Mesendoderm (in vitro differentiated cells): ENCODE measurements at regions not wholly inside any gene's neighbourhood (a gene's known extent, or its start where the extent isn't known, plus 50 kb on each side); places are given as distances from the start of the nearest gene placed in this dataset.

Experiments
- DNase-seq: peaks from one replicate; pipeline ENCODE4 v3.0.0; 2013
- H2AK5ac ChIP-seq: 2 replicates; pipeline ENCODE4 v1.6.1; 2013; ENCODE audit warnings: low read length, inconsistent platforms
- H2BK120ac ChIP-seq: 2 replicates; pipeline ENCODE4 v1.6.1; 2013; ENCODE audit warnings: low read depth, mild to moderate bottlenecking, low read length, moderate library complexity, mixed read lengths
- H2BK15ac ChIP-seq: replicated peaks from 2 replicates; pipeline ENCODE4 v1.6.1; 2013; ENCODE audit warnings: low read depth, mild to moderate bottlenecking, moderate library complexity
- H2BK5ac ChIP-seq: 2 replicates; pipeline ENCODE4 v1.6.1; 2013; ENCODE audit warnings: low read length, inconsistent platforms
- H3K18ac ChIP-seq: 2 replicates; pipeline ENCODE4 v1.6.1; 2013; ENCODE audit warnings: mild to moderate bottlenecking, low read length, mixed read lengths
- H3K23ac ChIP-seq: one replicate; pipeline ENCODE4 v1.6.1; 2013; ENCODE audit warnings: low read length
- H3K27ac ChIP-seq: 2 replicates; pipeline ENCODE4 v1.5.1; 2013; ENCODE audit warnings: low read depth, mild to moderate bottlenecking, inconsistent platforms, low read length, moderate library complexity
- H3K27me3 ChIP-seq: 2 replicates; pipeline ENCODE4 v1.6.1; 2013; ENCODE audit warnings: low read length, control low read depth, mild to moderate bottlenecking, inconsistent platforms; ENCODE audit not compliant: insufficient read depth, poor library complexity
- H3K36me3 ChIP-seq: 2 replicates; pipeline ENCODE4 v1.6.1; 2013; ENCODE audit warnings: low read length, inconsistent platforms; ENCODE audit not compliant: control insufficient read depth, insufficient read depth
- H3K4ac ChIP-seq: one replicate; pipeline ENCODE4 v1.6.1; 2013; ENCODE audit warnings: low read depth, mild to moderate bottlenecking, low read length, moderate library complexity
- H3K4me1 ChIP-seq: 2 replicates; pipeline ENCODE4 v1.6.1; 2013; ENCODE audit warnings: low read depth, low read length, inconsistent platforms; ENCODE audit not compliant: control insufficient read depth
- H3K4me2 ChIP-seq: 2 replicates; pipeline ENCODE4 v1.6.1; 2013; ENCODE audit warnings: low read length
- H3K4me3 ChIP-seq: 2 replicates; pipeline ENCODE4 v1.5.1; 2013; ENCODE audit warnings: mild to moderate bottlenecking, low read length
- H3K56ac ChIP-seq: one replicate; pipeline ENCODE4 v1.6.1; 2013; ENCODE audit warnings: low read length
- H3K79me1 ChIP-seq: 2 replicates; pipeline ENCODE4 v1.6.1; 2013; ENCODE audit warnings: low read length, inconsistent platforms
- H3K79me2 ChIP-seq: 2 replicates; pipeline ENCODE4 v1.6.1; 2013; ENCODE audit warnings: mild to moderate bottlenecking, low read length; ENCODE audit not compliant: control insufficient read depth, insufficient read depth
- H3K9ac ChIP-seq: 2 replicates; pipeline ENCODE4 v1.6.1; 2013; ENCODE audit warnings: low read length, inconsistent platforms
- H4K5ac ChIP-seq: one replicate; pipeline ENCODE4 v1.6.1; 2013; ENCODE audit warnings: low read length
- H4K8ac ChIP-seq: one replicate; pipeline ENCODE4 v1.6.1; 2013; ENCODE audit warnings: low read depth, mild to moderate bottlenecking, control low read depth, low read length, moderate library complexity
- WGBS: extraction: QIAGEN DNeasy Blood & Tissue Kit; methylation state at CpG from one replicate; pipeline ENCODE4 v1.1.7; 2013; ENCODE audit warnings: low lambda C conversion rate, missing lambda C conversion rate; ENCODE audit not compliant: insufficient coverage; ENCODE audit errors: extremely low coverage; 5-methylcytosine and 5-hydroxymethylcytosine counted together

- no peak overlapping the region for H4K8ac ChIP-seq
- no peak overlapping the region for H2BK15ac ChIP-seq
- no peak overlapping the region for H2BK5ac ChIP-seq
- no peak overlapping the region for H4K5ac ChIP-seq
- H3K36me3 ChIP-seq: no peaks in the 10 kb centered on the region
- no peak overlapping the region for H3K56ac ChIP-seq
- no peaks in the 10 kb centered on the region for H3K79me2 ChIP-seq
- no CpG with 5 or more reads among the region's 1 CpG for WGBS
- no peaks in the 10 kb centered on the region for H3K79me1 ChIP-seq
- no peak overlapping the region for H3K4ac ChIP-seq
- no peak overlapping the region for H3K18ac ChIP-seq
- H3K23ac ChIP-seq: no peak overlapping the region
- H3K27me3 ChIP-seq: no peaks in the 10 kb centered on the region
- no peak overlapping the region for H3K9ac ChIP-seq
- H3K4me2 ChIP-seq: no peak overlapping the region
- DNase-seq: no peak
- H3K4me3 ChIP-seq: no peak overlapping the region
- no peak overlapping the region for H2BK120ac ChIP-seq
- H3K4me1 ChIP-seq: no peaks in the 10 kb centered on the region
- H3K27ac ChIP-seq: no peak overlapping the region
- H2AK5ac ChIP-seq: no peak overlapping the region
Observed at GRCh38 chr2:226580403-226580802, 219.2 kb downstream of the IRS1 start.

DNA sequence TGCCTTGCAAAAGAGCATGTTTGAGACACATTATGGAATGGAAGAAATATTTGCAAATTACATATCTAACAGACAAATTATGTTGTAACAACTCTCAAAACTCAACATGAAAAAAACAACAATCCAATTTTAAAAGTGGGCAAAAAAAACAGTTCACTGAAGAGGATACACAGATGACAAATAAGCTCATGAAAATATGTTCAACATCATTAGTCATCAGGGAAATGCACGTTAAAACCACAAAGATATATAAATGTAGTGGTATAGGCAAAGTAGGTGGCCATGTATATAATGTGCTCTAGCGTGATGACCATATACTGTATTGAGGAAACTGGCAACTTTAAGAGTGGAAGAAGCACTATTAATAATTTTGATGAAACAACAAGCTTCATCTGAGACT lies 220.1 kb downstream of the IRS1 start:
- no CpG with 5 or more reads among the region's 2 CpGs for WGBS
- no peak overlapping the region for H3K9ac ChIP-seq
- H2BK5ac ChIP-seq: no peak overlapping the region
- H3K4me2 ChIP-seq: no peak overlapping the region
- no peak overlapping the region for H3K18ac ChIP-seq
- H2BK15ac ChIP-seq: no peak overlapping the region
- H3K79me1 ChIP-seq: no peaks in the 10 kb centered on the region
- no peak overlapping the region for H3K23ac ChIP-seq
- no peaks in the 10 kb centered on the region for H3K79me2 ChIP-seq
- no peak overlapping the region for H3K27ac ChIP-seq
- H3K4me3 ChIP-seq: no peak overlapping the region
- no peak overlapping the region for H3K56ac ChIP-seq
- no peak overlapping the region for H2AK5ac ChIP-seq
- H4K8ac ChIP-seq: no peak overlapping the region
- no peaks in the 10 kb centered on the region for H3K36me3 ChIP-seq
- no peaks in the 10 kb centered on the region for H3K27me3 ChIP-seq
- no peak overlapping the region for H4K5ac ChIP-seq
- H3K4me1 ChIP-seq: no peaks in the 10 kb centered on the region
- H3K4ac ChIP-seq: no peak overlapping the region
- H2BK120ac ChIP-seq: no peak overlapping the region
- no peak for DNase-seq

DNA sequence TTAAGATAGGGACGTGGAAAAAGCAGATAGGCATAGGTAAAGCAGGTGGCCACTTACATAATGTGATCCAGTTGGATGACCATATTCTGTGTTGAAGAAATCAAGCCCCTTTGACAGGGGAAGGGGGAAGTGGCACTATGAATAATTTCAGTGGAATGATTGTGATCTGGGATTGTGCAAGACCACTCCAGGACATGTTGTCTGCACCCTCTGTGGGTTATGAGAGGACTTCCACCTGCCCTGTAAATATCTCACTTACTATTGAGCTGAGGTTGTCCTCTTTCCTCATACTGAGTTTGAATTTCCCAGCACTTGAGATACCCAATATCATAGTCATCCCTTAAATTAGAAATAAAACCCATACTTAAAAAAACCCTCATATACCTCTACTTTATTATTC lies 220.7 kb downstream of the IRS1 start:
- Histone ChIP-seq H3K36me3 (no peaks in the 10 kb centered on the region), H3K79me2 (no peaks in the 10 kb centered on the region), H3K79me1 (no peaks in the 10 kb centered on the region), H2BK5ac (no peak overlapping the region), H2BK15ac (no peak overlapping the region), H3K18ac (no peak overlapping the region), H4K8ac (no peak overlapping the region), H2BK120ac (no peak overlapping the region), H3K27me3 (no peaks in the 10 kb centered on the region), H3K23ac (no peak overlapping the region), H3K4me2 (no peak overlapping the region), H3K9ac (no peak overlapping the region), H3K56ac (no peak overlapping the region), H2AK5ac (no peak overlapping the region), H3K4me3 (no peak overlapping the region), H3K4ac (no peak overlapping the region), H3K4me1 (no peaks in the 10 kb centered on the region), H3K27ac (no peak overlapping the region), H4K5ac (no peak overlapping the region)
- DNase-seq: no peak
- no CpG with 5 or more reads among the region's 1 CpG for WGBS

GRCh38 chr2:226578373-226578772 lies 221.2 kb downstream of the IRS1 start:
- Histone ChIP-seq H3K36me3 (no peaks in the 10 kb centered on the region), H3K4me3 (no peak overlapping the region), H2BK120ac (no peak overlapping the region), H2BK15ac (no peak overlapping the region), H3K4ac (no peak overlapping the region), H4K8ac (no peak overlapping the region), H3K23ac (no peak overlapping the region), H2BK5ac (no peak overlapping the region), H3K27me3 (no peaks in the 10 kb centered on the region), H3K79me2 (no peaks in the 10 kb centered on the region), H3K27ac (no peak overlapping the region), H3K18ac (no peak overlapping the region), H3K56ac (no peak overlapping the region), H3K4me2 (no peak overlapping the region), H2AK5ac (no peak overlapping the region), H3K4me1 (no peaks in the 10 kb centered on the region), H4K5ac (no peak overlapping the region), H3K79me1 (no peaks in the 10 kb centered on the region), H3K9ac (no peak overlapping the region)
- DNase-seq: no peak
- WGBS: no CpG with 5 or more reads among the region's 3 CpGs

DNA sequence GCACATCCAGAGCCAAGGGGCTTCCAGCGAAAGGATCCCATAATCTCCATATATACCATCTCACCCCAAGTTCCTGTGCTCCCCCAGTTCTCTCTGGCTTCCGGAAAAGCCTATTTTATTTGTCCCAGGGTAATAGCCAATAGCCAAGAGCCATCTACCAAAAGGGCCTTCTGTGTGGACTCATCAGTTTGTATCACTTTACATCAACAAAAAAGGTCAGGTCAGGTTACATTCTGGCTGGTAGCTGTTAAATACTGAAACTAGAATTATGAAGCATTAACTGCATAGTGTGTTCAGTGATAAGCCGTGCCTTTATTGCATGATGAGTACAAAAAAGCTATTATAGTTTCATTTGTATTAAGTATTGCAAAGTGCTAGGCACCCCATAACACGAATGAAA lies 223.7 kb downstream of the IRS1 start:
- H3K36me3 ChIP-seq: no peaks in the 10 kb centered on the region
- no peak overlapping the region for H3K56ac ChIP-seq
- no peak overlapping the region for H4K8ac ChIP-seq
- H2AK5ac ChIP-seq: no peak overlapping the region
- H3K4me3 ChIP-seq: no peak overlapping the region
- no peak overlapping the region for H4K5ac ChIP-seq
- H3K23ac ChIP-seq: no peak overlapping the region
- no peak overlapping the region for H2BK5ac ChIP-seq
- no peak for DNase-seq
- no peak overlapping the region for H2BK15ac ChIP-seq
- no peak overlapping the region for H3K18ac ChIP-seq
- no peak overlapping the region for H2BK120ac ChIP-seq
- no peaks in the 10 kb centered on the region for H3K79me2 ChIP-seq
- H3K4me1 ChIP-seq: no peaks in the 10 kb centered on the region
- H3K27ac ChIP-seq: no peak overlapping the region
- no peak overlapping the region for H3K4me2 ChIP-seq
- no peaks in the 10 kb centered on the region for H3K27me3 ChIP-seq
- no CpG with 5 or more reads among the region's 4 CpGs for WGBS
- H3K4ac ChIP-seq: no peak overlapping the region
- no peak overlapping the region for H3K9ac ChIP-seq
- no peaks in the 10 kb centered on the region for H3K79me1 ChIP-seq

DNA sequence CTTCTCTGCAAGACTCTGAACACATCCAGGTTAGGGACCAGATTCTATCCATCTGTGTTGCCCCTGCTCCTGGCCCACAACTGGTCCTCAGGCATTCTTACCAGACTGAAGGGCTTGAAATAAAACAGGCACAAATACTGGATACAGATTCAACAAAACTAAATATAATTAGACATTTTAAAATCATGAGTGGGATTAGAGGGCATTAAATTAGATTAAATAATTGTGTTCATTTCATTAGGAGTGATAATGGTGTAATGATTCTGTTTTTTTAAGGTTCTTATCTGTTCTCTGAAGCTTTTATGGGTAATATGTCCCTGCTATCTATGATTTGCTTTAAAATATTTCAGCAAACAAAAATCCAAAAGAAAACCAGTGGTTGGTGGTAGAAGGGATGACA lies 226.5 kb downstream of the IRS1 start:
- H3K4me2 ChIP-seq: no peak overlapping the region
- no peaks in the 10 kb centered on the region for H3K79me2 ChIP-seq
- no peak overlapping the region for H2BK15ac ChIP-seq
- H4K5ac ChIP-seq: no peak overlapping the region
- H3K23ac ChIP-seq: no peak overlapping the region
- H3K27me3 ChIP-seq: no peaks in the 10 kb centered on the region
- H2AK5ac ChIP-seq: no peak overlapping the region
- no peak overlapping the region for H3K27ac ChIP-seq
- no peak overlapping the region for H3K18ac ChIP-seq
- no peaks in the 10 kb centered on the region for H3K4me1 ChIP-seq
- no peak overlapping the region for H3K9ac ChIP-seq
- no peak overlapping the region for H2BK5ac ChIP-seq
- no peak overlapping the region for H3K4ac ChIP-seq
- H3K36me3 ChIP-seq: no peaks in the 10 kb centered on the region
- H4K8ac ChIP-seq: no peak overlapping the region
- no peak overlapping the region for H3K4me3 ChIP-seq
- no peaks in the 10 kb centered on the region for H3K79me1 ChIP-seq
- no peak for DNase-seq
- no peak overlapping the region for H3K56ac ChIP-seq
- no peak overlapping the region for H2BK120ac ChIP-seq
